ENCODE measurements at regions not wholly inside any gene's neighbourhood (a gene's known extent, or its start where the extent isn't known, plus 50 kb on each side); places are given as distances from the start of the nearest gene placed in this dataset.
"Not testable (repeated sequence)": the region's sequence is repeated elsewhere in the genome, so short reads cannot be mapped to it uniquely, and the experiment has no call there.

- no peak for DNase-seq (ENCODE audit: low read depth in 4 of 4, low spot score in 1 of 4)
Observed at GRCh38 chr13:84812078-84812477, 929.8 kb upstream of the SLITRK1 start.

DNA sequence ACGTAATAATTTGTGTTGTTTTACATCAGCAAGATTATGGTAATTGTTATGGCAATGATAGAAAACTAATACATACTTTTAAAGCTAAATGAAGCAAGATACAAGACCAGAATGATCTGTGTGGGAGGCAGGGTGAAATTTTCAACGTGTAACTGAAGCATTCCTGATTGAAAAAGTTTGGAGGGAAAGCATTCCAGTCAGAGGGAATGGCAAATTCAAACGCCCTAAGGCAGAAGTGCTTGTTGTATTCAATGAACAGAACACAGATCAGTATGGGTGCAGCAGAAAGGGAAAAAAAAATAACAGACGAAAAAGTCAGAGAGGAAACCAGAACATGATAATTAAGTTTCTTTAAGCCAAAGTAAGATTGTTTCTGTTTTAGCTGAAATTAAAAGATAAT lies 928.5 kb upstream of the SLITRK1 start:
- no peak for DNase-seq (ENCODE audit: low read depth in 4 of 4, low spot score in 1 of 4)

- no peak for DNase-seq (ENCODE audit: low read depth in 4 of 4, low spot score in 1 of 4)
Observed at GRCh38 chr13:84802073-84802472, 919.8 kb upstream of the SLITRK1 start.

GRCh38 chr13:84784443-84785153 lies 902.3 kb upstream of the SLITRK1 start:
- no peak for DNase-seq (ENCODE audit: low read depth in 4 of 4, low spot score in 1 of 4)

DNA sequence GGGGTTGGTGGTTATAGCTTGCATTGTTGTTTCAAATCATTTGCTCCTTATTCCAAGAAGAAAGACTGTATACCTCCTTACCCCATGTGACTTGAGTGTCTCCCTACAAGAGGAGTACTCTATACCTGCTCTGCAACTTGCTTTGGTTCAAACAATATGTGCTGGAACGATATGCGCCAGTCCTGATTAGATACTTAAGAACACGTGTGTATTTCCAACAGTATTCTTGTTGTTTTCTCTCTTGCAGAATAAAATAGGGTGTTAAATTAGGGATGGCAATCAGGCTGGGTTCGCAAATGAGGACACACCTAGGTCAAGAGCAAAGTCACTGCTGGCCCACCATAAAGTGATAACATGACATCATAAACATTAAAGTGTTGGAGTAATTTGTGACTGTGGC lies 895.0 kb upstream of the SLITRK1 start:
- DNase-seq (ENCODE audit: low read depth in 4 of 4, low spot score in 1 of 4): no peak

DNA sequence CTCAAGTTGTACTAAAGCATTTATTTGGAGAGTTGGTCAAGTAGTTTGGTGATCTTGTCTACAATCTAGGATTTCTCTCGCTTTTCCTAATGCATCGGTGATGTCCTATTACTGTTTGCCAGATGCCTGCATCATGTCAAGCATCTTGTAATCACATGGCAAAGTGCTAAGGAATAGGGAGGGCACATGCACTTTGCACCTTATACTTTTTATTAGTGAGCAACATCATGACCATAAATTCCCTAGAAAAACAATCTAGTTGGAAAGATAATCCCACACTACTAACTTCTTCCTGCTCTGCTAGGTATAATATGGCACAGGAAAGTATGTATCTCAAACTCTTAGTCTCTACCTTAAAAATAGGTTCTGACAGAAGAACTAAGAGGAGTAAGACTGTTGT lies 894.3 kb upstream of the SLITRK1 start:
- DNase-seq (ENCODE audit: low read depth in 4 of 4, low spot score in 1 of 4): no peak

DNA sequence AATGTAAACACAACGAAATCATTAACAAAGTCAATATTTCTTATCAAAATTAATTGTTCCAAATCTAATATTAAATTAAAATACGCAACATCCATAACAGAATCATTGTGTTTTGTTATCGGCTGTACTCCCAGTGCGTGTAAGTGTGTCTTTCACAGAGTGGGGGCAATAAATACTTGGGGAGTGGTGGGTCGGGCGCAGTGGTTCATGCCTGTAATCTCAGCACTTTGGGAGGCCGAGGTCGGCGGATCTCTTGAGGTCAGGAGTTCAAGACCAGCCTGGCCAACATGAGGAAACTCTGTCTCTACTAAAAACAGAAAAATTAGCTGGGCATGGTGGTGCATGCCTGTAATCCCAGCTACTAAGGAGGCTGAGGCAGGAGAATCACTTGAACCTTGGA lies 893.6 kb upstream of the SLITRK1 start:
- DNase-seq (ENCODE audit: low read depth in 4 of 4, low spot score in 1 of 4): not testable (repeated sequence)

- DNase-seq (ENCODE audit: low read depth in 4 of 4, low spot score in 1 of 4): no peak
Observed at GRCh38 chr13:84774111-84774510, 891.8 kb upstream of the SLITRK1 start.

DNA sequence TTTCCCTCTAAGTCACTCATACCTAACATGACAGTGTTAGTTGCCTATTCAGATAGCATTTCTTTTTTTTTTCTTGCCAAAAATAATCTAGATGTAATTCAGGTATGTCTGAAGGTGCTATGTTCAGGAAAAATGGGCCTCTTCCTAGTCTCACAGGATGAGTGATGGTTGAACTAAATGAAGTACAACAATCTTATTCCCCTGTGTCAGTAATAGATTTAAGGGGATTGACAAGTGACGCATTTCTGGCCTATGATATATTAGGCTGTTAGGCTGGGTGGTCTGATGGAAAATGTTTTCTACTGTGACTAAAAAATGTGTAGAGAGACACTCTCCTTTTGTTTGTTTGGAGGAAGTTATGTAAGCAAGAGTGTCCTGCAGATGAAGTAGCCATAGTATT lies 878.7 kb upstream of the SLITRK1 start:
- no peak for DNase-seq (ENCODE audit: low read depth in 4 of 4, low spot score in 1 of 4)

DNA sequence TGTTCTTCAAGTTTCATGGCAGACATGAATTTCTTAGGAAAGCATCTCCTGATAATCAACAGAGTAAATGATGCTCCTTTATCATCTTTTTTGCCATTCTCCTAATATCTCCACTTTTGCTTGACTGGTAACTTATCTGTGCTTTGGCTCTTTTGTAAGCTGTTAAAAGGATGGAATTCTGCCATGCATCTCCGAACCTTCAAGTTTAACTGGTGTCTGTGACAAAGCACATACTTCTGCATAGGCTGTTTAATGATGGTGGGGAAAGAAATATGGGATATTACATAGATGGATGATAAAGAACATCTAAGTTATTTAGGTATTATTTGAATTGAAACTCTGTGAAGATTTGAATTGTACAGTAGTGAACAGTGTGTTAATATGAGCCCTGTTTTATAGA lies 866.9 kb upstream of the SLITRK1 start:
- no peak for DNase-seq (ENCODE audit: low read depth in 4 of 4, low spot score in 1 of 4)

DNA sequence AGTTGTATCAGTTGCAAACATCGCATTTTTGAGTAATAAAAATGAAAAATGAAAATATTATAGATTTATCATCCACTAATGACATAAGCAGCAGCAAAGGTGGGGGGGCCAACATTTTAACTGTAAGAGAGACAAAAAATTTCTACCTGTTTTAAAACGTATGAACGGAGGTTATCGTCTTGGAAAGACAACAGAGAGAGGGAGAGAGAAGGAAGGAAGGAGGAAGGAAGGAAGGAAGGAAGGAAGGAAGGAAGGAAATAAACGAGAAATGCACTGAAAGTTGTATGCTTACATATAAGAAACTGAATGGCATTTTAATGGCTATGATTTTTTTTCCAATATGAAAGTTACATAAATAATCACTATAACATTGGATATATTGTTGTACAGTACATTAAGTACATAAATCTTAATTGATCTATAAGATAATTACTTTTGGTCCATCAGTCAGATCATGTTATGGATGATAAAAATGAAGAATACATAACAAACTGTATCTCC lies 862.8 kb upstream of the SLITRK1 start:
- DNase-seq (ENCODE audit: low read depth in 4 of 4, low spot score in 1 of 4): no peak

DNA sequence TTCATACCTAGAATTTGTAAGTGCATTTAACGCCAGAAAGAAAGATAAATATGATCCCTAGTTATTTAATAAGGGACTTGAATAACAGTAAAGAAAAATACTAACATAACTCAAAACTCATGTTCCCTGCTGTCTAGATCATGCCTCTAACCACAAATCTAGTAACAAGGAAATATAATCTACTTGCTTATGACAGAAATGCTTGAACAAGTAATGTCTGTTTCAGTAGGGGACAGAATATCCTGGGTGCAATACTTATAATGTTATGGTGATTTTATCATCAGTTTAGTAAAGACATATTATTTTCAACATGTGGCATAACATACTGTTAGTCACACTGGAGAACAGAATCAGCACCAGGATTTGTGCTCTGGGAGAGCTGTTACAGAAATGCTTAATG lies 861.9 kb upstream of the SLITRK1 start:
- no peak for DNase-seq (ENCODE audit: low read depth in 4 of 4, low spot score in 1 of 4)

DNA sequence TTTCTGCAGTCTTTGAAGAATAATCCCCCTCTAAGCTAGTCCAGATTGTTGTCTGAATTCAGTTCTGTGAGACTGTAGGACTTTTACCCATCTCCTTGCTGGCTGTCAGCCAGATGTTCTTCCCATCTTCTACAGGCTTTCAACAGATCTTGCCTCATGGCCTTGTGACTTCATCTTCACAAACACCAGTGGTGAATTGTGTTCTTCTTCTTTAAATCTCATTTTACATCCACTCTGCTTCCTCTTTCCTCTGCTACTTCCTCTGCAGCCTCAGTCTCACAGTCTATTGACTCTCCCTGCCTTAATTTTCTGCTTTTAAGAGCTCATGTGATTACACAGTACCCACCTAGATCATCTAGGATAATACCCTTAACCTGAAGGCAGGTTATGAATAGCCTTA lies 859.0 kb upstream of the SLITRK1 start:
- DNase-seq (ENCODE audit: low read depth in 4 of 4, low spot score in 1 of 4): no peak

DNA sequence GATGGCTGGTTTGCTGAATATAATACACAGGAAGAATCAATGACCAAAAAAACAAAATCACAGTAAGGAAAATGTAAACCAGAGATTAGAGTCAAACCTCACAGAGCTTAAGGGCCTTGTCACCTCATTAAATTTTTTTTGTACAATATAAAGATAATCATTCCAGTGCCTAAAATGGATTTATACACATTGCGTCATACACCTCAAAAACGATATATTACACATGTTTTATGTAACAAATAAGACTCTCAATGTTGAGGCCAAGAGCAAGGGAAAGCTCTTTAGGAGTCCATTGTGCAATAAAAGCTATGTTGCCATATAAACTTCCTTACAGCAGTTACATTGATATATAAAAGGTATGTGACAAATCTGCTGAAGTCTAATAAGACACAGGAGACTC lies 856.7 kb upstream of the SLITRK1 start:
- DNase-seq (ENCODE audit: low read depth in 4 of 4, low spot score in 1 of 4): no peak

GRCh38 chr13:84737661-84738060 lies 855.4 kb upstream of the SLITRK1 start:
- DNase-seq (ENCODE audit: low read depth in 4 of 4, low spot score in 1 of 4): no peak

GRCh38 chr13:84730376-84730775 lies 848.1 kb upstream of the SLITRK1 start:
- no peak for DNase-seq (ENCODE audit: low read depth in 4 of 4, low spot score in 1 of 4)

DNA sequence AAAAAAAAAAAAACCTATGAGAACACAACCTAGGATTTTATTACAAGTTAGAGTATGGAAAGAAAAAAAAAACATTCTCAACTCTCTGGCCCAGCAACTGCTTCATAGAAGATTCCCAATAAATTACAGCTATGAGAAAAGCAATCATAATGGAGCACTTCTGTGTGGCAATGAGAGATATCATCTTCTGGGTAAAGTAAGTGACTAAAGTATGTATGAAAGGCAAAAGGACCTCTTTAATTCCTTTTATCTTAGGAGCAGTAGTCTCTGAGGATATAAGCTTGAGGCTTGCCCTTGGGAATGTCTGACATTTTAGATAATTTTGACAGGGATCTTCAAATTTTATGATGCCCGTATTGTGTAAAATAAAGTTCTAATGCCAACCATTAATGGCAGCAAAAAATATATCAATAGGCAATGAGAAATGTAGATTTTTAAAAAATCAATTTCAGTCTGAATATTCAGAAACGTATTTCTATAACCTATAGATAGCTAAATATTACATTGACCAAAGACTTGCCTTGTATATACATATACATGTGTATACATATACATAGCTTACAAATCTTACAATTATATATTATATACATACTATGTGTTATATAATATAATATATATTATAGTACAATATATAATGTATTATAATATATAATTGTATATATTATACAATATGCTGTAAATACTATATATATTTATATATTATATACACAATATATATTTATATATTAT lies 823.9 kb upstream of the SLITRK1 start:
- DNase-seq (ENCODE audit: low read depth in 4 of 4, low spot score in 1 of 4): no peak

DNA sequence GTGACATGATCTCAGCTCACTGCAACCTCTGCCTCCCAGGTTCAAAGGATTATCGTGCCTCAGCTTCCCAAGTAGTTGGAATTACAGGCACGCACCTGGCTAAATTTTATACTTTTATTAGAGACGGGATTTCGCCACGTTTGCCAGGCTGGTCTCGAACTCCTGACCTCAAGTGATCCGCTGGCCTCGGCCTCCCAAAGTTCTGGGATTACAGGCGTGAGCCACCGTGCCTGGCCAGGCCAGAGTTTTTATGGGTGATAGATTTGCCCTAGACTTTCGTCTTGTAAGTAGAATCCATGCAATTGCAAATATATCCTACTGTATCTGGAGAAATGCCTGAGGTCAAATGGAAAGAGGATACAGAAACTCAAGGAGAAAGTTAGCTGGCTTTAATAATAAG lies 819.9 kb upstream of the SLITRK1 start:
- no peak for DNase-seq (ENCODE audit: low read depth in 4 of 4, low spot score in 1 of 4)

DNA sequence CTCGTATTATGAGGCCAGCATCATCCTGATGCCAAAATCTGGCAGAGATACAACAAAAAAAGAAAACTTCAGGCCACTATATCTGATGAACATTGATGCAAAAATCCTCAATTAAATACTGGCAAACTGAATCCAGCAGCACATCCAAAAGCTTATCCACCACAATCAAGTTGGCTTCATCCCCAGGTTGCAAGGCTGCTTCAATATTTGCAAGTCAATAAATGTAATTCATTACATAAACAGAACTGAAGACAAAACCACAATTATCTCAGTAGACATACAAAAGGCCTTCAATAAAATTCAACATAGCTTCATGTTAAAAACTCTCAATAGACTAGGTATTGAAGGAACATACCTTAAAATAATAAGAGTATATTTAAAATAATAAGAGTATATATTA lies 815.3 kb upstream of the SLITRK1 start:
- not testable (repeated sequence) for DNase-seq (ENCODE audit: low read depth in 4 of 4, low spot score in 1 of 4)

DNA sequence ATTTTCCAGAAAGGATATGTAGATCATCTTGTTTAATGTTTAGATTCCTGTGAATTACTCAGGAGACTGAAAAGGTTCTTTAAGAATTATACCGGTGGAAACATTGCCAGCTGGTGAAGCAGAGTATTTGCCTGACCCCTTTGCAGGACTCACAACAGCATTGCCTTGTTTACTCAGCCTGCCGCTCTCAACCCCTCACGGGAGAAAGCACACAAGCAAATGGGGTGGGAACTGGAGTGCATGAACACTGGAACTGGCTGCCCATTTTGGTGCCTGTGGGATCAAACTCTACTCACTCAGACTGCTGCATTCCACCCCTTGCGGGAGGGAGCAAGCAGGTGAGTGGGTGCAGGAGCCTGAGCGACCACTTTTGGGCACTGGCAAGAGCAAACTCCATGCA lies 804.7 kb upstream of the SLITRK1 start:
- DNase-seq (ENCODE audit: low read depth in 4 of 4, low spot score in 1 of 4): no peak

GRCh38 chr13:84686458-84686857 lies 804.2 kb upstream of the SLITRK1 start:
- no peak for DNase-seq (ENCODE audit: low read depth in 4 of 4, low spot score in 1 of 4)

- DNase-seq (ENCODE audit: low read depth in 4 of 4, low spot score in 1 of 4): no peak
Observed at GRCh38 chr13:84684804-84685203, 802.5 kb upstream of the SLITRK1 start.

Data from stimulated activated CD4-positive, alpha-beta T cell treated with anti-CD3 and anti-CD28 coated beads, Interleukin-1b, Interleukin-23, amount 100 ng/mL, for 24 hours (primary cell).